ENCODE measurements at regions not wholly inside any gene's neighbourhood (a gene's known extent, or its start where the extent isn't known, plus 50 kb on each side); places are given as distances from the start of the nearest gene placed in this dataset.
"Not testable (repeated sequence)": the region's sequence is repeated elsewhere in the genome, so short reads cannot be mapped to it uniquely, and the experiment has no call there.

DNA sequence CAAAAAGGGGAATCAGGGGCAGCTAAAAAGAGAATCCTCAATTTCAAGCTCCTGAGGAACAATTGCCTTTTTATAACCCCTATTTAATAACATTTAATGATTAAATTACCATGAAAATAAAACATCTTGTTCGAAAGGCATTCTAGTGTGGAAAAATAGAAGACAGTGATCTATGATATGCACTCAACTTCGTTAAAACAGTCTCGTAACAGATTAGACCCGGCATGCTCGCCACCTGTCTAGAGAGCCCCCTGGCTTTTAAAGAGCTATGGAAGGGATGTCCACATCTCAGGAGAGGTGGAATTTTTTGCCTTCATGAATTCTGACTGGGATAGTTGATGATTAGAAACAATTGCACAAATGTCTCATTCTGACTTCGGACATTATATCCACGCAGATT is 153.7 kb upstream of the MDFIC2 start:
- WGBS, 2 donors: 90 to 93% methylated on average over 7 of the region's 7 CpGs
- no peaks in the 10 kb centered on the region for H3K36me3 ChIP-seq (ENCODE audit: control insufficient read depth in 1 of 2, insufficient read depth in 2 of 2, low read length in 1 of 2)
- no peaks in the 10 kb centered on the region for H3K9me3 ChIP-seq (ENCODE audit: control insufficient read depth, low read length)
- DNase-seq: no peak
- H3K27ac ChIP-seq (ENCODE audit: low read depth in 1 of 2, low read length in 2 of 2): no peak overlapping the region
- intact Hi-C loops (cut with DNase I): no loop called here
- no peaks in the 10 kb centered on the region for H3K27me3 ChIP-seq (ENCODE audit: control insufficient read depth in 1 of 2, insufficient read depth in 2 of 2, low read length in 1 of 2)
- ATAC-seq (ENCODE audit: low FRiP score): no peak
- H3K4me1 ChIP-seq (ENCODE audit: control insufficient read depth in 1 of 2, insufficient read depth in 2 of 2, low read length in 2 of 2): no peaks in the 10 kb centered on the region
- H3K4me3 ChIP-seq (ENCODE audit: low read length in 2 of 2): no peak overlapping the region

- no peak for DNase-seq
- no peaks in the 10 kb centered on the region for H3K36me3 ChIP-seq (ENCODE audit: control insufficient read depth in 1 of 2, insufficient read depth in 2 of 2, low read length in 1 of 2)
- H3K27me3 ChIP-seq (ENCODE audit: control insufficient read depth in 1 of 2, insufficient read depth in 2 of 2, low read length in 1 of 2): no peaks in the 10 kb centered on the region
- intact Hi-C loops (cut with DNase I): no loop called here
- no peak for ATAC-seq (ENCODE audit: low FRiP score)
- H3K4me3 ChIP-seq (ENCODE audit: low read length in 2 of 2): no peak overlapping the region
- no peaks in the 10 kb centered on the region for H3K4me1 ChIP-seq (ENCODE audit: control insufficient read depth in 1 of 2, insufficient read depth in 2 of 2, low read length in 2 of 2)
- WGBS, 2 donors: 68 to 78% methylated on average over 5 of the region's 5 CpGs
- H3K9me3 ChIP-seq (ENCODE audit: control insufficient read depth, low read length): no peaks in the 10 kb centered on the region
- H3K27ac ChIP-seq (ENCODE audit: low read depth in 1 of 2, low read length in 2 of 2): no peak overlapping the region
Measured at GRCh38 chr3:70464876-70465275, 152.4 kb upstream of the MDFIC2 start.

GRCh38 chr3:70464465-70464864 is 152.0 kb upstream of the MDFIC2 start:
- no peak for ATAC-seq (ENCODE audit: low FRiP score)
- no peak overlapping the region for H3K4me3 ChIP-seq (ENCODE audit: low read length in 2 of 2)
- intact Hi-C loops (cut with DNase I): no loop called here
- H3K4me1 ChIP-seq (ENCODE audit: control insufficient read depth in 1 of 2, insufficient read depth in 2 of 2, low read length in 2 of 2): no peaks in the 10 kb centered on the region
- no peaks in the 10 kb centered on the region for H3K9me3 ChIP-seq (ENCODE audit: control insufficient read depth, low read length)
- no peaks in the 10 kb centered on the region for H3K36me3 ChIP-seq (ENCODE audit: control insufficient read depth in 1 of 2, insufficient read depth in 2 of 2, low read length in 1 of 2)
- WGBS, 2 donors: 83 to 84% methylated on average over 5 of the region's 5 CpGs
- no peaks in the 10 kb centered on the region for H3K27me3 ChIP-seq (ENCODE audit: control insufficient read depth in 1 of 2, insufficient read depth in 2 of 2, low read length in 1 of 2)
- DNase-seq: no peak
- H3K27ac ChIP-seq (ENCODE audit: low read depth in 1 of 2, low read length in 2 of 2): no peak overlapping the region

DNA sequence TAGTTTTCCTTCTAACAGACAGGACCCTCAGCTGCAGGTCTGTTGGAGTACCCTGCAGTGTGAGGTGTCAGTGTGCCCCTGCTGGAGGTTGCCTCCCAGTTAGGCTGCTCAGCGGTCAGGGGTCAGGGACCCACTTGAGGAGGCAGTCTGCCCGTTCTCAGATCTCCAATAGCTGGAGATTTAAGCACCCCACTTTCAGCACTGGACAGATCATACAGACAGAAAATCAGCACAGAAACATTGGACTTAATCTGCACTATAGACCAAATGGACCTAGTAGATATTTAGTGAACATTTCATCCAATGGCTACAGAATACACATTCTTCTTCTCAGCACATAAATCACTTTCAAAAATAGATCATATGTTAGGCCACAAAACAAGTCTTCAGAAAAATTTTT is 137.8 kb upstream of the MDFIC2 start:
- H3K27me3 ChIP-seq (ENCODE audit: control insufficient read depth in 1 of 2, insufficient read depth in 2 of 2, low read length in 1 of 2); H3K36me3 ChIP-seq (ENCODE audit: control insufficient read depth in 1 of 2, insufficient read depth in 2 of 2, low read length in 1 of 2); H3K9me3 ChIP-seq (ENCODE audit: control insufficient read depth, low read length); H3K4me3 ChIP-seq (ENCODE audit: low read length in 2 of 2); intact Hi-C loops (cut with DNase I); ATAC-seq (ENCODE audit: low FRiP score); H3K4me1 ChIP-seq (ENCODE audit: control insufficient read depth in 1 of 2, insufficient read depth in 2 of 2, low read length in 2 of 2); DNase-seq; H3K27ac ChIP-seq (ENCODE audit: low read depth in 1 of 2, low read length in 2 of 2): not testable (repeated sequence)
- 63 to 84% methylated on average over 2 of the region's 2 CpGs for WGBS, 2 donors

GRCh38 chr3:70435422-70435821 is 123.0 kb upstream of the MDFIC2 start:
- H3K27me3 ChIP-seq (ENCODE audit: control insufficient read depth in 1 of 2, insufficient read depth in 2 of 2, low read length in 1 of 2); H3K9me3 ChIP-seq (ENCODE audit: control insufficient read depth, low read length); intact Hi-C loops (cut with DNase I); DNase-seq; H3K4me3 ChIP-seq (ENCODE audit: low read length in 2 of 2); H3K4me1 ChIP-seq (ENCODE audit: control insufficient read depth in 1 of 2, insufficient read depth in 2 of 2, low read length in 2 of 2); ATAC-seq (ENCODE audit: low FRiP score); H3K27ac ChIP-seq (ENCODE audit: low read depth in 1 of 2, low read length in 2 of 2); H3K36me3 ChIP-seq (ENCODE audit: control insufficient read depth in 1 of 2, insufficient read depth in 2 of 2, low read length in 1 of 2): not testable (repeated sequence)
- 75 to 83% methylated on average over 2 of the region's 2 CpGs for WGBS, 2 donors

GRCh38 chr3:70433091-70433490 is 120.7 kb upstream of the MDFIC2 start:
- Histone ChIP-seq H3K4me1 (ENCODE audit: control insufficient read depth in 1 of 2, insufficient read depth in 2 of 2, low read length in 2 of 2) (no peaks in the 10 kb centered on the region), H3K36me3 (ENCODE audit: control insufficient read depth in 1 of 2, insufficient read depth in 2 of 2, low read length in 1 of 2) (no peaks in the 10 kb centered on the region), H3K27ac (ENCODE audit: low read depth in 1 of 2, low read length in 2 of 2) (no peak overlapping the region), H3K9me3 (ENCODE audit: control insufficient read depth, low read length) (no peaks in the 10 kb centered on the region), H3K27me3 (ENCODE audit: control insufficient read depth in 1 of 2, insufficient read depth in 2 of 2, low read length in 1 of 2) (no peaks in the 10 kb centered on the region), H3K4me3 (ENCODE audit: low read length in 2 of 2) (no peak overlapping the region)
- intact Hi-C loops (cut with DNase I): no loop called here
- DNase-seq: no peak
- no peak for ATAC-seq (ENCODE audit: low FRiP score)
- 81 to 88% methylated on average over 1 of the region's 1 CpG for WGBS, 2 donors

DNA sequence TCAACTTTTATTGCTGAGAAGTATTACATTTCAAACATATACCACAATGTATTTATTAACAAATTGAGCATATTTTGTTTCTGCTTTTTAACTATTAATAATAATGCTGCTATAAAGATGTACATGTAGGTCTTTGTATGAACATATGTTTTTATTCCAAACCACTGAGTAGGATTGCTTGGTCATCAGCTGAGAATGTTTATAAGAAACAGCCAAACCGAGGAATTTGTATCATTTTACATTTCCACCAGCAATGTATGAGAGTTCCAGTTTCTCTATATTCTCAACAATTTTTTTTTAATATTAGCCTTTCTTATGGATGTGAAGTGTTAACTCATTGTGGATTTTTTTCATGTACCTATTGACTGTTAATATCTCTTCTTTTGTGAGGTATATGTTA is 119.5 kb upstream of the MDFIC2 start:
- Histone ChIP-seq H3K27ac (ENCODE audit: low read depth in 1 of 2, low read length in 2 of 2) (no peak overlapping the region), H3K9me3 (ENCODE audit: control insufficient read depth, low read length) (no peaks in the 10 kb centered on the region), H3K36me3 (ENCODE audit: control insufficient read depth in 1 of 2, insufficient read depth in 2 of 2, low read length in 1 of 2) (no peaks in the 10 kb centered on the region), H3K27me3 (ENCODE audit: control insufficient read depth in 1 of 2, insufficient read depth in 2 of 2, low read length in 1 of 2) (no peaks in the 10 kb centered on the region), H3K4me1 (ENCODE audit: control insufficient read depth in 1 of 2, insufficient read depth in 2 of 2, low read length in 2 of 2) (no peaks in the 10 kb centered on the region), H3K4me3 (ENCODE audit: low read length in 2 of 2) (no peak overlapping the region)
- intact Hi-C loops (cut with DNase I): no loop called here
- no peak for DNase-seq
- 69 to 71% methylated on average over 1 of the region's 1 CpG for WGBS, 2 donors
- ATAC-seq (ENCODE audit: low FRiP score): no peak

DNA sequence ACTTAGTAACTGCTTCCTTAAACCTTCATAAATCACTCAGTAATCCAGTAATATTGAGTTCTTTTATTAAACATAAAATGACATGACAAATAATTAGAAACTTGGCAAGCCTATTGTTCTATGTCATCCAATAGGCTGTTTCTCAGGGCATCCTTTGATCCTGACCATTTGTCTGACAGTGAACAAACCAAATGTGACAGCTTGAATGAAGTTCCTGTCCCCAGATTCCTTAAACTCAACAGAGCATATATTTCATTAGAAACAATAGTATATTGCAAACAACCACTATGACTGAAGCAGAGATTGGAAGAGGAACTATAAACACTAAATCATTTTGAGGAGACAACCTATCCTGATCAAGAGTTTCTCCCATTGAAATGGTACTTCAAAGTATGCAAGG is 113.6 kb upstream of the MDFIC2 start:
- intact Hi-C loops (cut with DNase I): no loop called here
- ATAC-seq (ENCODE audit: low FRiP score) (no peak), DNase-seq (no peak)
- Histone ChIP-seq H3K27ac (ENCODE audit: low read depth in 1 of 2, low read length in 2 of 2) (no peak overlapping the region), H3K9me3 (ENCODE audit: control insufficient read depth, low read length) (no peaks in the 10 kb centered on the region), H3K4me3 (ENCODE audit: low read length in 2 of 2) (no peak overlapping the region), H3K27me3 (ENCODE audit: control insufficient read depth in 1 of 2, insufficient read depth in 2 of 2, low read length in 1 of 2) (no peaks in the 10 kb centered on the region), H3K36me3 (ENCODE audit: control insufficient read depth in 1 of 2, insufficient read depth in 2 of 2, low read length in 1 of 2) (no peaks in the 10 kb centered on the region), H3K4me1 (ENCODE audit: control insufficient read depth in 1 of 2, insufficient read depth in 2 of 2, low read length in 2 of 2) (no peaks in the 10 kb centered on the region)

DNA sequence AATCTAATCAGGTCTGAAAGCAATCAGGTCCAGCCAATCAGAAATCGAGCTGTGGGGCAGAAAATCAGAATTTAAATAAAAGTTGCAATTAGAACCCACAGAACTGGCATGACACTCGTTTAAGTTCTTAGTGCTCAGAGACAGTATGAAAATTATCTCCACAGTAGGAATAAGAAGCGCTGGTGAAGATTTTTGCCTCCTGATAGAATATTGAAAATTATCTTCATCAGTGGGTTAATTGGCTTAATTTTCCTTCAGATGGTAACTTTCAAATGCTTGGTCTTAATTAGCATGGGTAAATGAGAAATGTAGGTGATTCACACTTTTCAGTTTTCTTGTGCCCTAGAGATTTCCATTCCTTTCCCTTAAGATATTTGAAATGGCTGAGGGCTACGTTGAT is 109.1 kb upstream of the MDFIC2 start:
- intact Hi-C loops (cut with DNase I): no loop called here
- Histone ChIP-seq H3K4me3 (ENCODE audit: low read length in 2 of 2) (no peak overlapping the region), H3K9me3 (ENCODE audit: control insufficient read depth, low read length) (no peaks in the 10 kb centered on the region), H3K27ac (ENCODE audit: low read depth in 1 of 2, low read length in 2 of 2) (no peak overlapping the region), H3K36me3 (ENCODE audit: control insufficient read depth in 1 of 2, insufficient read depth in 2 of 2, low read length in 1 of 2) (no peaks in the 10 kb centered on the region), H3K27me3 (ENCODE audit: control insufficient read depth in 1 of 2, insufficient read depth in 2 of 2, low read length in 1 of 2) (no peaks in the 10 kb centered on the region), H3K4me1 (ENCODE audit: control insufficient read depth in 1 of 2, insufficient read depth in 2 of 2, low read length in 2 of 2) (no peaks in the 10 kb centered on the region)
- no peak for DNase-seq
- 81 to 86% methylated on average over 4 of the region's 4 CpGs for WGBS, 2 donors
- no peak for ATAC-seq (ENCODE audit: low FRiP score)
